Astrocyte (in vitro differentiated cells and primary cell): ENCODE measurements at regions not wholly inside any gene's neighbourhood (a gene's known extent, or its start where the extent isn't known, plus 50 kb on each side); places are given as distances from the start of the nearest gene placed in this dataset.

Experiments
- DNase-seq: peaks from one replicate; pipeline ENCODE4 v3.0.0-alpha.2; 2010; ENCODE audit warnings: low read depth
- FAIRE-seq: peaks from 2 replicates; lab custom pipeline; 2011; peaks lifted over from hg19 to GRCh38; lab: Jason Lieb, UNC
- H2AFZ ChIP-seq: 2 replicates; pipeline ENCODE4 v1.6.0; 2012; ENCODE audit warnings: low read depth, low read length, inconsistent platforms
- H3K27ac ChIP-seq: 2 replicates; pipeline ENCODE4 v1.5.1; 2011; ENCODE audit warnings: low read depth, low read length, inconsistent platforms
- H3K27me3 ChIP-seq: 2 replicates; pipeline ENCODE4 v1.6.0; 2011; ENCODE audit warnings: low read length, inconsistent platforms; ENCODE audit not compliant: insufficient read depth
- H3K36me3 ChIP-seq: 2 replicates; pipeline ENCODE4 v1.5.1; 2011; ENCODE audit warnings: low read length, inconsistent platforms; ENCODE audit not compliant: insufficient read depth
- H3K4me1 ChIP-seq: 2 replicates; pipeline ENCODE4 v1.5.1; 2011; ENCODE audit warnings: low read length, inconsistent platforms; ENCODE audit not compliant: insufficient read depth
- H3K4me2 ChIP-seq: 2 replicates; pipeline ENCODE4 v1.6.0; 2012; ENCODE audit warnings: low read length, inconsistent platforms
- H3K4me3 ChIP-seq: 2 replicates; pipeline ENCODE4 v1.5.1; 2011; ENCODE audit warnings: low read depth, mild to moderate bottlenecking, low read length, inconsistent platforms; ENCODE audit not compliant: insufficient read depth
- H3K79me2 ChIP-seq: 2 replicates; pipeline ENCODE4 v1.6.0; 2012; ENCODE audit warnings: mild to moderate bottlenecking, low read length, inconsistent platforms; ENCODE audit not compliant: insufficient read depth
- H3K9ac ChIP-seq: 2 replicates; pipeline ENCODE4 v1.6.0; 2012; ENCODE audit warnings: mild to moderate bottlenecking, low read length, inconsistent platforms
- H3K9me3 ChIP-seq: 2 replicates; pipeline ENCODE4 v1.5.1; 2012; ENCODE audit warnings: low read depth, mild to moderate bottlenecking, low read length, inconsistent platforms; ENCODE audit not compliant: insufficient read depth
- H4K20me1 ChIP-seq: 2 replicates; pipeline ENCODE4 v1.6.0; 2012; ENCODE audit warnings: low read length, inconsistent platforms; ENCODE audit not compliant: insufficient read depth
- H3K27ac Mint-ChIP-seq: one replicate; pipeline ENCODE4 v1.8.0; 2021; ENCODE audit warnings: mild to moderate bottlenecking, mixed read lengths; ENCODE audit not compliant: unreplicated experiment
- H3K27me3 Mint-ChIP-seq: one replicate; pipeline ENCODE4 v1.8.0; 2021; ENCODE audit warnings: low read depth, mixed read lengths; ENCODE audit not compliant: unreplicated experiment
- H3K36me3 Mint-ChIP-seq: one replicate; pipeline ENCODE4 v1.8.0; 2021; ENCODE audit warnings: low read depth, mixed read lengths; ENCODE audit not compliant: unreplicated experiment
- H3K4me1 Mint-ChIP-seq: one replicate; pipeline ENCODE4 v1.8.0; 2021; ENCODE audit warnings: low read depth, mixed read lengths; ENCODE audit not compliant: unreplicated experiment
- H3K4me3 Mint-ChIP-seq: one replicate; pipeline ENCODE4 v1.8.0; 2021; ENCODE audit warnings: mild to moderate bottlenecking, moderate library complexity, mixed read lengths; ENCODE audit not compliant: unreplicated experiment
- H3K9me3 Mint-ChIP-seq: one replicate; pipeline ENCODE4 v1.8.0; 2021; ENCODE audit warnings: mild to moderate bottlenecking, mixed read lengths; ENCODE audit not compliant: unreplicated experiment
- CTCF ChIP-seq: IDR thresholded peaks from 2 replicates; pipeline ENCODE4 v1.5.1; 2011; ENCODE audit warnings: low read depth, mild to moderate bottlenecking, inconsistent platforms, low read length, moderate library complexity; ENCODE audit not compliant: insufficient read depth
- EZH2 ChIP-seq: IDR thresholded peaks from 2 replicates; pipeline ENCODE4 v1.6.1; 2012; ENCODE audit warnings: mild to moderate bottlenecking, low read length, inconsistent platforms; ENCODE audit not compliant: insufficient read depth

DNA sequence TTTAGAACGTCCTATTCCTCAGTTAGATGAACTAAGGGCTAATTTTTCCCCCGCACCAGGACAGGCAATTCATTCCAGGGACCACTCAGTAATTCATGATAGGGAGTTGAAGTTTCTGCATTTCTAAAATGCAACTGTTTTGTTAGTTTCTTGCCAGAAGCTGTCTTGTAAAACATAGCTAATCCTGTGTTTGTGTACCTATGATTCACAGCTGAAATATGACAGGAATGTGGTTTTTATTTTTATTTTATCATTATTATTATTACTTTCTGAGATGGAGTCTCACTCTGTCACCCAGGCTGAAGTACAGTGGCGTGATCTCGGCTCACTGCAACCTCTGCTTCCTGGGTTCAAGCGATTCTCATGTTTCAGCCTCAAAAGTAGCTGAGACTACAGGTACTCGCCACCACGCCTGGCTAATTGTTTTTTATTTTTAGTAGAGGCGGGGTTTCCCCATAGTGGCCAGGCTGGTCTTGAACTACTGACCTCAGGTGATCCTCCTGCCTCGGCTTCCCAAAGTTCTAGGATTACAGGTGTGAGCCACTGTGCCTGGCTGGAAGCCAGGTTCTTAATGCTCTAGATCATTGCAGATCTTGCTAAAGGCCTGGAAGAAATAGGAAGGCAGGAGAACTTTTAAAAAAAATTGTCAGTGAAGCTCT lies 154.8 kb upstream of the FHL2 start:
- H3K4me1 Mint-ChIP-seq: peaks cover 5% of the 10 kb centered on the region
- H3K9me3 ChIP-seq: no peaks in the 10 kb centered on the region
- FAIRE-seq (no peak), DNase-seq (peak; percentile 20)
- H3K36me3 ChIP-seq: no peaks in the 10 kb centered on the region
- TF ChIP-seq CTCF: no peak
- TF ChIP-seq EZH2: no peak
- no peak overlapping the region for H3K4me3 Mint-ChIP-seq
- H3K4me3 ChIP-seq: no peak overlapping the region
- H3K27me3 Mint-ChIP-seq: peaks cover 21% of the 10 kb centered on the region
- H3K27me3 ChIP-seq: peaks cover 41% of the 10 kb centered on the region
- no peak overlapping the region for H3K27ac ChIP-seq
- H3K9ac ChIP-seq: no peak overlapping the region
- no peak overlapping the region for H2AFZ ChIP-seq
- H3K27ac Mint-ChIP-seq: no peak overlapping the region
- H3K9me3 Mint-ChIP-seq: no peaks in the 10 kb centered on the region
- H3K36me3 Mint-ChIP-seq: no peaks in the 10 kb centered on the region
- no peaks in the 10 kb centered on the region for H3K79me2 ChIP-seq
- H4K20me1 ChIP-seq: no peaks in the 10 kb centered on the region
- peaks cover 5% of the 10 kb centered on the region for H3K4me1 ChIP-seq
- peak overlapping the region; percentile 12 for H3K4me2 ChIP-seq

DNA sequence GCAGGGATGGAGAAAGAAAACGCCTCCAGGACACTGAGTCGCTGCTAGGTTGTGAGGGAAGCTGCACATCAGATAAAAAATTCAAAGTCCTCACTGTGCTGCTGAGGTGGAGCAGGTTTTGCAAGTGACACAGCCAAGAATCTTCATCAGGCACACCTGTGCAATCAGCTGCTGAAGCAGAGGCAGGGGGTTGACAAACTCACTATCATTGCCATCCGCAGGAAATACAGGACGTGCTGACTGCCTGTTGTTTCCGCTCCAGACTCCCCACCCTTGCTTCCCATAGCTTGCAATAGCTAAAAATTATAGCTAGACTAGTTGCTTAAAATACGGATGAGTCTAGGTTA lies 147.8 kb upstream of the FHL2 start:
- H3K27ac Mint-ChIP-seq: no peak overlapping the region
- H3K4me1 Mint-ChIP-seq: peaks cover 7% of the 10 kb centered on the region
- Histone ChIP-seq H3K27me3 (peaks cover 15% of the 10 kb centered on the region), H4K20me1 (no peaks in the 10 kb centered on the region), H3K9me3 (no peaks in the 10 kb centered on the region), H3K4me1 (no peaks in the 10 kb centered on the region), H3K79me2 (no peaks in the 10 kb centered on the region), H3K4me3 (no peak overlapping the region), H3K27ac (no peak overlapping the region), H3K36me3 (no peaks in the 10 kb centered on the region), H3K4me2 (no peak overlapping the region), H3K9ac (no peak overlapping the region), H2AFZ (no peak overlapping the region)
- FAIRE-seq: no peak
- H3K27me3 Mint-ChIP-seq: peaks cover 5% of the 10 kb centered on the region
- TF ChIP-seq CTCF: no peak
- TF ChIP-seq EZH2: no peak
- H3K9me3 Mint-ChIP-seq: no peaks in the 10 kb centered on the region
- no peak overlapping the region for H3K4me3 Mint-ChIP-seq
- H3K36me3 Mint-ChIP-seq: peaks cover 3% of the 10 kb centered on the region
- no peak for DNase-seq

DNA sequence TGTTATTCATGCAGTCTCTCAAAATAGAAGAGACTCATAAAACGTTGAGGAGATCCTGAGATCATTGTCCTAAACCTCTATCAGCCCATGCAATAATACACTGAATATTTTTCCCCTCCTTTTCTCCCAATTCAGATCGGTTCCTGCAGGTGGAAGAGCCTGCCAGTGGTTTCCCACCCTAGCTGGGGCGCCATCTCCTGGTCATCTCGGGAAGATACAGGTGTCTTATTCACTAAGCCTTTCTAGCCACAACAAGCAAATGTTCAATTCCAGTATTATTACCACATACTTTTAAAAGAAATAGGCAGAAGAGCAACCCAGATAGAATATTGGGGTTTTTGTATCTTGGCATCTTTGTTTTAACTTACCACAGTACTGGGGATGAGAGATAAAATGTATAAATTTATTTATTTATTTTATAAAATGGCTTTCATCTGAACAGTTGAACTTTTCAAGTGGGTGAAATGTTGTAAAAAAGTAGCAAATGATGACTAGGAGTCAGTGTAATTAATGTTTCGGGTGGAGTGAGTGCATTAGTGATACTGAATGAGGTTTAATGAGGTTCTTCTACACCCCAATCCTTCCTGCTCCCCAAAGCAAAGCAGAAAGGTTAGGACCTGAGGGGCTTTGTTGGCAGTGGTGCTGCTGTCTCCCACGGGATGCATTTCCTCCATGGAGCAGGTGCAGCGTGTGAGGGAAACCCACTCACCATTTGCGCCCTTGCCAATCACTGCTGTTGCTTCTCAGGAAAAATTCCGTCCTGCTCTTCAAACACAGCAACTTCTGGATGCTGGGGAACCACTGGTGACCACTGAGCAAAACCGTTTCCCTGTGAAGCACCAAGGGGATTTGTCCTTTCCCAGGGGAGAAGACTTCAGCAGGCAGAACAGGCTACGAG lies 147.1 kb upstream of the FHL2 start:
- Mint-ChIP-seq H3K9me3 (no peaks in the 10 kb centered on the region), H3K4me3 (no peak overlapping the region), H3K4me1 (peaks cover 11% of the 10 kb centered on the region), H3K27ac (no peak overlapping the region), H3K27me3 (peaks cover 5% of the 10 kb centered on the region), H3K36me3 (peaks cover 3% of the 10 kb centered on the region)
- Histone ChIP-seq H4K20me1 (no peaks in the 10 kb centered on the region), H3K4me3 (no peak overlapping the region), H3K27ac (no peak overlapping the region), H3K4me2 (no peak overlapping the region), H3K79me2 (no peaks in the 10 kb centered on the region), H3K4me1 (no peaks in the 10 kb centered on the region), H3K9ac (no peak overlapping the region), H2AFZ (no peak overlapping the region), H3K9me3 (no peaks in the 10 kb centered on the region), H3K27me3 (peaks cover 15% of the 10 kb centered on the region), H3K36me3 (no peaks in the 10 kb centered on the region)
- DNase-seq (peak; percentile 25), FAIRE-seq (no peak)
- TF ChIP-seq CTCF (peak; percentile 79), EZH2 (no peak)
